GM19193 (cell line): ENCODE measurements at regions not wholly inside any gene's neighbourhood (a gene's known extent, or its start where the extent isn't known, plus 50 kb on each side); places are given as distances from the start of the nearest gene placed in this dataset.

Experiments
- POLR2A ChIP-seq: IDR thresholded peaks from 4 replicates; pipeline ENCODE4 v1.6.1; 2011; ENCODE audit not compliant: insufficient read depth, insufficient read length; ENCODE audit errors: extremely low read depth

DNA sequence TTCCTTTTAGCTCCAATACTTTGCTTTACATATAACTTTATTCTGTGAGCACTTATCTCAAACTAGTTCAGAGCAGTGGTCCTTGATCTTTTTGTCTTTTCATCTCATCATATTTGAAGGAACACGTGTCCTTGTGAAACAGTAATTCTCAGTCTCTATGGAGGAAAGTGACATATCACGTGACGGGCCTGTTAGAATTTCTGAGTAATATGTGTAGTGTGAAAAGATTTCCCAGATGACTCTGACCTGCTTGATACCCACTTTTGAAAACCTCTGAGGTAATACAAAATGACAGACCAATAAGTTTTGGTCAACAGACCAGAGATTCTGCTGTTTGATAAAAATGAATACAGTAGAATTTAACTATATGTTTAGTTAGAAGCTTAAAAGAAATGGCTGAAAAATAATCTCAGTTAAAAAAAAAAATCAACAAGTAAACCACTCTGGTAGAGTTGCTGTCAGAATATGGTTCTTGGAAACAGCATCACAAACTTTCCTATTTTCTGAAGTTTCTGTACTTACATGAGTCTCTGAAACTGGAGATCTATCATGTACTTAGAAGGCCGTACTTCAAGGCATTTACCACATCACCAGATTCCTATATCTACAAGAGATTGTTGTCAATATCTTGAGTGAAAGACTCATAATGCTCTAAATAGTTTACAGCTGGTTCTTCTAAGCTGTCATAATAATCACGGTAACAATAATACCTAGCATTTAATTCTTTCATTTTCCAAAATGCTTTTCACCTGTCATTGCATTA lies 590.2 kb upstream of the TBL1XR1 start:
- no peak for TF ChIP-seq POLR2A

DNA sequence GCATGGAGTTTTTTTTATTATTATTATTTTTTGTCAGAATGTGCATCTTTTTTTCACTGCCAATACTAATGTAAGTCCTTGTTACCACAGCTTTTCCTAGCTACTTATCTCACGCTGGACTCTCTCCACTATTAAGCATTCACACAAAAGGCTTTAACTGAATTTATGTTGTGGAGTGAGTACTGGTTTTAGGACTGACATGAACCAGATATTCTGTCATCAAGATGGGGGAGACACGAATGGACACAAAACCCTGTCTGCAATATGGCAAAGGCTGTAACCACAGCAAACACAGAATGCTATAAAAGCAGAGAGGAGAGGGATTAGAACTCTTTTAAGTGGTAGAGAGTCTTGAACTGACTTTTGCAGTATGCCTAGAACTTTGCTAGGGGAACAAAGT lies 592.2 kb upstream of the TBL1XR1 start:
- no peak for TF ChIP-seq POLR2A

DNA sequence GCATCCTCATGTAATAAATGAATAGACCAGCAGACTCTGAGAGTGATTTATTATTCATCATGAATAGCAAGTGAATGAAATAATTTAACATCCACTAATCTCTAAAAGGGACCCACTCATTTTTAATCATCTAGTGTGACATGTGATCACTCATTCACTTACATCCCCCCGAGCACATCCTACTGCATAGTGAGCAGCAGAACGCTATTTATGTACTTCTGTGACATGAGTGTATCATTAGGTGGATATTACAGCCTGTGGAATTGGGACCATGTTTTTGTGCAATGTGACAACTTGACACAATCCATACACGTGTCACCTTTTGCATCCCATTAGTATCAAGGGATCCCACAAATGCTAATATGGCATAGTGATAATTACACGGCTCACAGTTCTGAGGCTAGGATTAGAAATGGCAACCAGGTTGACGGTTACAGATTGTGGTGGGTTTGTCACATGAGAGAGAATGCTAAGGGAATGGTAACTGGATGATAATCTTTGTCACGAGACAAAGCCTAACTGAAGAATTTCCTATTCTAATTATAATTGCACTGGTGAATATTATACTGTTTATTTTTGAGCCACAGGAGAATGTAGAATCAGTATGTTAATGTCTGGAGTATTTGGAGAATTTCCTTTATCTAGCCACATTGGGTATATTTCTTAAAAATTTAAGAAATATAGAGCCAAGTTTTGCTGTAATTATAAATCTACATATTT lies 595.2 kb upstream of the TBL1XR1 start:
- TF ChIP-seq POLR2A, result no peak

DNA sequence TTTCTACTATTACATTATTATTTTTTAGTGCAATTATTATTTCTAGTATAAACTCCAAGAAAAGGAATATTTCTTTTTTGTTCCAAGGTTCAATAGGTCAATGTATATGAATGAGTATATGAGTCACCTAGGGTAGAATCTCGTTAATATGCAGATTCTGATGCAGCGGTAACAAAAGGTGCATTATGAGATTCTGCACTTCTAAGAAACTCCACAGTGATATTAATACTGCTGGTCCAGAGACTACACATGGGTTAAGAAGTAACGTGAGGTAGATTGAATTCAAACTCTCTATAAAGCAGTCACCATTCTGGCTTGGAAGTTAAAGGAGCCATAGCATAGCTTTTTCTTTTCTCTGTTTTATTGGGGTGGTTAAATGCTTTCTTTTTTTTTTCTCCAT lies 596.2 kb upstream of the TBL1XR1 start:
- no peak for TF ChIP-seq POLR2A

DNA sequence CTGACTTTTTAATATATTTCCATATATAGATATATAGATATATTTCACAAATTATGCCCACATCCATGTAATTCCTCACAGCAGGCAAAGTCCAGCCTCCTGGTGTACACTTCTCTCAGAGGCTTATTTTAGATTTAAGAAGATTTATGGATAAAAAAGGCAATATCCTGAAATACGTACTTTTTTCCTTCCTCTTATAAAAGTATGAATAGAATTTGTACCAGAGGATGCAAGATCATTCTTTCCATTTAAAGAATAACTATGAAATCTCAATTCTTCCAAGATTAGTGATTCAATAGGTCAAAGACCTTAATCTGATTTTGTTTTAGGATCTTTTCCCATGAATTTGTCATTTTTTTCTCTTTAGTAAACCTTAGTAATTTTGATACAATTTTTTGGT lies 597.9 kb upstream of the TBL1XR1 start:
- no peak for TF ChIP-seq POLR2A

DNA sequence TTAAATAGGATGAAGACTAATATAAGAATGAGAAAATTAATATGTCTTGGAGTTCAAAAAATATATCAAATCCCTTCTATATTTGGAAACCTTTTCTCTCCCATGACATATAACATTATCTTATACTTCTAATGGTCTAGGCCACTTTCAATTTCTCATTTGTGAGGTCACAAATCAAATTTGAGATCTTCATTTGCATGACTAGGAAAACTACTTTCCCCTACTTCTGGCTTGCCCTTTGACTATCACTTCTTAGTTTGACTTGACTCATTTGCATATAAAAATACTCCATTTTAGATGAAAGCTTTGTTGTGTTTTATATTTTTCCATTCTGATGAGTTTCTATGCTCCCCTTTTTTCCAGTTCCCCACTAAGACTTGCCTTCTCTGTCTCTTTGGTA lies 598.6 kb upstream of the TBL1XR1 start:
- TF ChIP-seq POLR2A, result no peak

DNA sequence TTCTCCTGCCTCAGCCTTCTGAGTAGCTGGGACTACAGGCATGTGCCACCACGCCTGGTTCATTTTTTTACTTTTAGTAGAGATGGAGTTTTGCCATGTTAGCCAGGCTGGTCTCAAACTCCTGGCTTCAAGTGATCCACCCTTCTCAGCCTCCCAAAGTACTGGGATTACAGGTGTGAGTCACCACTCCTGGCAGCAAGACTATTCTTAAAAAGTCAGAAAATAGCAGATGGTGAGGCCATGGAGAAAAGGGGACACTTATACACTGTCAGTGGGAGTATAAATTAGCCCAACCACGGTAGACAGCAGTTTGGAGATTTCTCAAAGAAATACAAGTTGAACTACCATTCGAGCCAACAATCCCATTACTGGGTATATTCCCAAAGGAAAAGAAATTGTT lies 603.3 kb upstream of the TBL1XR1 start:
- TF ChIP-seq POLR2A, result no peak

DNA sequence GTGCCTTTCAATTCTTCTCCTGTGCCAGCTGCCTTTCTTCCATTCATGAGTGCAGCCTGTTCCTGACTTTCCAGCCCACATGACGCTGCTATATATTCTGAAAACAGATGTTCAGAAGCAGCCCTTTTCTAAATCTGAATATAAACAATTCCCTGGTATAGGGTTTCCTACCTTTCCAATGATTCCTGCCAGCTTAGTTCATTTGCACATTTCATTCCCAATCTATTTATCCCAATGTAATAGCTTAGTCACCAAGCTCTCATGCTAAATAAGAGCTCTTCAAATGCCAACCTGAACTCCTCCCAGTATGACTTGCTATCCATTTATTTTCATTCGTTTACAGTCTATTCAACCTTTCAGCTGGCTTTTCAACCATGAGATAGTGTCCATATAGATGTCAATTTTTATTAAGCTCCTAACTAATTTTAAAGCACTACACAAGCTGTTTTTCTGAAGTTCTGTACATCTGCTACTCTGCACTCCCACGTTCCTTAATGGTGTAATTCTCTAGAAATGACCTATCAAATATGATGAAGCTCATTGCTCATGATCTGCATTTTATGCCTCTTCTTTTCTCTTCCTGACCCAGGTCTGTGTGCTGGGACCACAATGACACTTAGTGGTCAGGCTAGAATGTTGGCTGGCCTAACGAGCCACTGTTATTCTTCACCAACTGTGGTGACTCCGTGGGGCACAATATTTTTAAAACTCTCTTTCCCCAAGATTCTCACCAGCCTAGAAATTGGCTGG lies 605.0 kb upstream of the TBL1XR1 start:
- TF ChIP-seq POLR2A, result no peak

DNA sequence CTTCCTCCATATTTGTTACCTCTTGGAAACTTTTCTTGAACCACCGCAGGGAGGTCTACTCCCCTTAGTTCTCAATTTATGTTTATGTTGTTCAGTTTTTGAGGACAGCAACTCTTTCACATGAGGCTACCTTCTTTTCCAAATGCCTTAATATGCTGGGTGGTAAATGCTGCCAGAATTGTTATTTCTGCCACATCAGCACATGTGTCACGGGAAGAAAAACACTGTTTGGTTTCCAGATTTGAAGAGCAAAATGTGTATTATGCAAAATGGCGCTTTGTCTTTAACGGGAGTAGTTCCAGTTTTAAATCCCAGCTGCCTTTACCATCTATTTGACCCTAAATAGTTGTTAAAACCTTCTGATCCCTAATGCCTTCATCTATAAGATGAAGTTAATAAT lies 606.2 kb upstream of the TBL1XR1 start:
- TF ChIP-seq POLR2A, result no peak

DNA sequence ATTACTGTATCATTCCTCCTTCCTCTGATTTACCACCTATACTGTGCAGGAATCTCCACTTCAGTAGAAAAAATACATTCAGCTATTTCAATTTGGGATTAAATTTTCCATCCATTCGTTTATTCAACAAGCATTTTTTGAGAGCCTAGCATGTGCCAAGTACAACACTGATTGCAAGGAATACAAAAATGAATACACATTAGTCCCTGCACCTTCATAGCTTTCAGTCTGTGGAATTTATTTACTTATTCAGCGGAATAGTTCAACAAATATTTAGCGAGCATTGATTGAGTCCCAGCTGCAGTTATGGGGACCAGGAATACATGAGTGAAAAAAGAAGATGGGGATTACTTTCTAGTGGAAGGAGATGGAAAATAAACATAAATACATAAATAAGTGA lies 606.8 kb upstream of the TBL1XR1 start:
- no peak for TF ChIP-seq POLR2A

DNA sequence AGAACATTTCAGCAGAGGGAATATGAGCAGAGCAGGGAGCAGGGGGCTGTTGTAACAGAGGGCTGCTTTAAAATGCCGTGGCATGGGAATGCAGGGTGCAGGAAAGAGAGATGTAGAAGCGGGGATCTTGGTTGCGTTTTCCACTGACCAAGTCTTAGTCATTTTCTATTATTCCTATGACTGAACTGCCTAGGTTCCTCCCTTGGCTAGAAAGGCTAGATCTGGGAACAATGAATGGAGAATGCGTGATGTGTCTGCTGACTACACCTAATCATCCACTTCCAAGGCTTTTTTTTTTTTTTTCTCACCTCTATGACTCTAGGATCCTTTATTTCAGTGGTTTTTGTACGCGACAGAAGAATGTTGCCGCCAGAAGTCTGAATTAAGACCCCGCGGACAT lies 607.4 kb upstream of the TBL1XR1 start:
- TF ChIP-seq POLR2A, result no peak

DNA sequence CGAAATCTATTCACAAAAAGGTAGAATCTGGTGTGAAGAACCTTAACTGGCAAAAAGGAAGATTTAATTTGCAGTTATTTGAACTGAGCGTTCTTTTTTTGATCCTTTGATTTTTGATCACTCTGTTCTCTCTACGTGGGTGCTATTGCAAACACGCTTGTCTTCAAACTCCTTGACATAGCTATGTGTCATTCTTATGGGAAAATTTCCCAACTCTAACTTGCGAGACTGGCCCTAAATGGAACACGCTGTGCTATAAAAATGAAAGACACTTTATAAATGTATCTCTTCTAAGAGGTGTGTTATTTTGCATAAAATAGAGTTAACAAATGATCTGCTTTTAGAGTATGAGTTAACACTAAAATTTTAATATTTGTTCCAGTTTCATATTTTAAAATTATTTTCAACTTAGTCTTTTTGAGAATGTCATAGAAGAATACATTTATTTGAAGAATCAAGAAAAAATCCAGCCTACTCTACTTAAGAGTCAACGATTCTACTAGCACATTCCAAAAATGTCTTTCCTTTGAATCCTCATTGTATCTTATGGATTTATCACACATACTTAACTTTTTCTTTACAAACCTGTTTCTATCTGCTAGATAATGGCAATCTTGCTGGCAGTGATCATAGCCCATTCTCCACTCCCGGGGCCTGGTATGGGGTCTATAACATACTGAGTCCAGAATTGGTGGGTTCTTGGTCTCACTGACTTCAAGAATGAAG lies 610.0 kb upstream of the TBL1XR1 start:
- no peak for TF ChIP-seq POLR2A

DNA sequence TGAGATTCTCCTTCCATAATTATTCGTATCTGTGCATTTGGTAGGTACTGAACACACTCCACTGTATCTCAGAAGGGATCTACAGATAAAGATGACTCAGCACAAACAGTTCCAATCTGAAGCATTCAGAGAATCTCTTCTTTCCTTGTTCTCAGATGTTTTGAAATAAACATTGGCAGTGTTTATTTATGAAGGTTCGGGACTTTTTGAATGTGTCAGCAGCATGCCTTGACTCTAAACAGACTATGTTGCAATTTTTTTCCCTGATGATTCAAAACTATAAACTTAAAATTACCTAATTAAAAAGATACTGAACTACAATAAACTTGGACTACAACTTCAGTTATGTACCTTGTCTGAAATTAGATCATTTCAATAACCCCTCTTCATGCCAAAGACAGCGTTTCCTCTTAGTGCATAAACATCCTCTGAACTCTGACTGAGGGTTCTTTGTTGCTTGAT lies 612.9 kb upstream of the TBL1XR1 start:
- no peak for TF ChIP-seq POLR2A

DNA sequence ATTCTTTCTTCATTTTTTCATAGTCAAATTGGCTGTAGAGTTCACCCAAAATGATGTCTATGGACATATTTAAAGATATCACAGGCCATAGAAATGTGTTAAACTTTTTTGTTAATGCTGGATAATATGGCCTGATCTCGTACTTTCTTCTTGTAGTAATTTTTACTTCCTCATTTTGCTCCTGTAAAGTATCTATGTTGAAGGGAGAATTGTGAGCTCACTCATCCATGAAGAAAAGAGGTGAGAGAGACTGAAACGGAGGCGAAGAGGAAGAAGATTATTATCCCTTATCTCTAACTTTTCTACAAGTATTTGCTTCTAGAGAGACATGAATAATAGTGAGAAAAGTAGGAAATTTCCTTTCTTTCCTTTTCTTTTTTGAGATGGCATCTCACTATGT lies 613.8 kb upstream of the TBL1XR1 start:
- no peak for TF ChIP-seq POLR2A

DNA sequence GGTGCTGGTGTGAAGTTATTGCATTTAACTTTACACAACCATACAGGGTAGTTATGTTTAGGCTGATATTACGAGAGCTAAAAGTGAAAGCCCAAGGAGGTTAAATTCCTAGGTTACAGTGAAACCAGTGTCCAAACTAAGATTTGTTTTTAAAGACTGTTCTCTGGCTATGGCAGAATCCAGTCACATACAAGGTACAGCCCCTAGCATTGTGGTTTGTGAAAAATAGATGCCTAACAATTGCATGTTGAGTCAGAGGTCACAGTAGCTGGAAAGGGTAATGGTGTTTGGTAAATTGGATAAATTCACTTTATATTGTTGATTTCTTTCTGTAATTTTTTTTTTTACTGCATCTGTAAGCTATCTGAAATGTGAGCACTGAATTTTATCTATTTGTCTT lies 614.6 kb upstream of the TBL1XR1 start:
- TF ChIP-seq POLR2A, result no peak
